Small intestine (tissue), 7 donors: ENCODE measurements at regions not wholly inside any gene's neighbourhood (a gene's known extent, or its start where the extent isn't known, plus 50 kb on each side); places are given as distances from the start of the nearest gene placed in this dataset.

Source experiments
- DNase-seq, 2 donors: peaks; one replicate each; pipeline versions ENCODE4 v3.0.0 to v3.0.0-alpha.2; 2013
- FAIRE-seq: peaks from 2 replicates; lab custom pipeline; 2012; peaks lifted over from hg19 to GRCh38; lab: Jason Lieb, UNC
- H3K27ac ChIP-seq, 3 donors: one replicate each; pipeline ENCODE4 v1.5.1; 2013; ENCODE audit warnings: low read length in 2 of 3, mild to moderate bottlenecking in 2 of 3, control low read depth in 1 of 3, inconsistent platforms in 1 of 3, low read depth in 1 of 3, moderate library complexity in 1 of 3
- H3K27me3 ChIP-seq, 3 donors: one replicate each; pipeline ENCODE4 v1.6.1; 2013; ENCODE audit warnings: low read length in 3 of 3, inconsistent platforms in 1 of 3; ENCODE audit not compliant: control insufficient read depth in 3 of 3, insufficient read depth in 3 of 3
- H3K36me3 ChIP-seq, 3 donors: one replicate each; pipeline ENCODE4 v1.6.1; 2013; ENCODE audit warnings: low read length in 3 of 3, inconsistent platforms in 1 of 3, low read depth in 1 of 3, mild to moderate bottlenecking in 1 of 3, moderate library complexity in 1 of 3; ENCODE audit not compliant: control insufficient read depth in 3 of 3, insufficient read depth in 2 of 3
- H3K4me1 ChIP-seq, 3 donors: one replicate each; pipeline ENCODE4 v1.6.1; 2013; ENCODE audit warnings: low read length in 2 of 3, inconsistent platforms in 1 of 3, low read depth in 1 of 3, mild to moderate bottlenecking in 1 of 3, moderate library complexity in 1 of 3; ENCODE audit not compliant: control insufficient read depth in 3 of 3, insufficient read depth in 2 of 3
- H3K4me3 ChIP-seq, 3 donors: one replicate each; pipeline ENCODE4 v1.5.1; 2013; ENCODE audit warnings: low read length in 3 of 3, control low read depth in 1 of 3, inconsistent platforms in 1 of 3, low read depth in 1 of 3, mild to moderate bottlenecking in 1 of 3, moderate library complexity in 1 of 3
- H3K9me3 ChIP-seq, 2 donors: one replicate each; pipeline ENCODE4 v1.6.1; 2013; ENCODE audit warnings: low read depth in 1 of 2, low read length in 1 of 2; ENCODE audit not compliant: control insufficient read depth in 2 of 2, insufficient read depth in 1 of 2
- WGBS, 3 donors: extraction: QIAGEN DNeasy Blood & Tissue Kit; methylation state at CpG; one replicate each; pipeline ENCODE4 v1.1.7; 2013; 5-methylcytosine and 5-hydroxymethylcytosine counted together
- donor health status: healthy with polysubstance abuse.
- donor health status: control.
- donor health status: control.
- donor health status: Bipolar disorder and iron deficiency.
- donor health status: healthy.

GRCh38 chr18:77365667-77366066 is 116.0 kb downstream of the GALR1 start:
- Histone ChIP-seq H3K27ac (no peak overlapping the region), H3K4me1 (peaks cover 0 to 2% (median 0%) of the 10 kb centered on the region in 3 donors), H3K9me3 (peaks cover 2 to 9% of the 10 kb centered on the region in 2 donors), H3K36me3 (no peaks in the 10 kb centered on the region), H3K27me3 (peaks cover 0 to 3% (median 2%) of the 10 kb centered on the region in 3 donors), H3K4me3 (no peak overlapping the region)
- DNase-seq (no peak), FAIRE-seq (no peak)
- WGBS, 3 donors = 80 to 90% (median 88%) methylated on average over 2 of the region's 2 CpGs

- Histone ChIP-seq H3K27ac (no peak overlapping the region), H3K4me3 (no peak overlapping the region), H3K9me3 (peaks cover 2 to 9% of the 10 kb centered on the region in 2 donors), H3K4me1 (peaks cover 0 to 2% (median 0%) of the 10 kb centered on the region in 3 donors), H3K36me3 (no peaks in the 10 kb centered on the region), H3K27me3 (peaks cover 0 to 3% (median 2%) of the 10 kb centered on the region in 3 donors)
- no peak for DNase-seq
- no peak for FAIRE-seq
- 63 to 77% (median 74%) methylated on average over 11 of the region's 11 CpGs for WGBS, 3 donors
These were observed 116.5 kb downstream of the GALR1 start for GRCh38 chr18:77366067-77366719.

DNA sequence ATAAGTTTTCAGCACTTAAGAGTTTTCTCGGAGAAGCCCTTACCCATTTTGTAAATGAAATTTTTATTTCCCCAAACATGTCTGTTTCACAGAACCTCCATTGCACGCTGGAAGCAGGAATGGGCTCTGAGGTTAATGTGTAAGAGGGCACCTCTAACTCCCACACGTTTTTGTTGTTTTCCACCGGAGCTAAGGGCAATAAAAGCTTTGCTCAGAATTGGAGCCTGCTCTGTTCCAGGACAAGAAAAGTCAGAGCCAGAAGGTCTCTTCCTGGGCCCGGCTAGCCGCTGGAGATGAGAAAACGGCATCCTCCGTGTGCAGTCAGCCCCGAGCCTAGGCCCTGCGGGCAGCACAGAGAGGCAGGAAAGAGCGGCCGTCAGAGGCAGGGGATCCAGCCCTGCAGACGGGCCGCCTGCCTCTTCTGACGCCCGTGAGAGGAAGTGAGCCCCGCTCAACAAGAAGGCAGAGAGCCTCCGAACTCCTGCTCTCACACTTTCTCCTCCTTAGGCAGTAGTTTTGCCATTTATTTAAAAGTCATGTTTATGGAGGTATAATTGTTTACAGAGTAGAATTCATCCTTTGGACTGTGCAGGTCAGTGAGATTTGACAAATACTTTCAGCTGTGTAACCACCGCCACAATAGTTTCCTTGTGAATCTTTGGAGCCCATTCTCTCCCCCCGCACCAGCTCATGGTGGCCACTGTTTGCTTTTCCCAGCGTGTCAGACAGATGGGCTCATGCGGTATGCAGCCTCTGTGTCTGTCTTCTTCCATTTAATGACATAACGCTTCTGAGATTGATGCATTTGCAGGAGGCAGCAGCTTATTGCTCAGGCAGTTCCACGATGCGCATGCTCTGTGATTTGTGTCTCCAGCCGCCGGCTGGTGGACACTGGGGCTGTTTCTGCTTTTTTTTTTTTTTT is 117.3 kb downstream of the GALR1 start:
- H3K4me1 ChIP-seq = peaks cover 0 to 2% (median 0%) of the 10 kb centered on the region in 3 donors
- H3K36me3 ChIP-seq = no peaks in the 10 kb centered on the region
- peaks cover 2 to 9% of the 10 kb centered on the region in 2 donors for H3K9me3 ChIP-seq
- H3K27ac ChIP-seq = no peak overlapping the region
- DNase-seq = peak; percentile 27 to 44
- peaks cover 0 to 3% (median 2%) of the 10 kb centered on the region in 3 donors for H3K27me3 ChIP-seq
- WGBS, 3 donors = 9 to 31% (median 19%) methylated on average over 27 of the region's 27 CpGs
- FAIRE-seq = no peak
- no peak overlapping the region for H3K4me3 ChIP-seq

GRCh38 chr18:77369644-77370043 is 120.0 kb downstream of the GALR1 start:
- peaks cover 0 to 2% (median 0%) of the 10 kb centered on the region in 3 donors for H3K4me1 ChIP-seq
- no peaks in the 10 kb centered on the region for H3K36me3 ChIP-seq
- peaks cover 0 to 3% (median 2%) of the 10 kb centered on the region in 3 donors for H3K27me3 ChIP-seq
- peaks cover 2 to 5% of the 10 kb centered on the region in 2 donors for H3K9me3 ChIP-seq
- no peak for DNase-seq
- WGBS, 3 donors = 91 to 97% (median 97%) methylated on average over 2 of the region's 2 CpGs
- H3K27ac ChIP-seq = no peak overlapping the region
- H3K4me3 ChIP-seq = no peak overlapping the region
- no peak for FAIRE-seq

- Histone ChIP-seq H3K4me3 (no peak overlapping the region), H3K27me3 (no peaks in the 10 kb centered on the region), H3K9me3 (peaks cover 2 to 5% of the 10 kb centered on the region in 2 donors), H3K36me3 (no peaks in the 10 kb centered on the region), H3K27ac (no peak overlapping the region), H3K4me1 (no peaks in the 10 kb centered on the region)
- DNase-seq (no peak), FAIRE-seq (no peak)
- 64 to 75% (median 75%) methylated on average over 9 of the region's 9 CpGs for WGBS, 3 donors
These were observed 124.2 kb downstream of the GALR1 start for GRCh38 chr18:77373730-77374445.

- Histone ChIP-seq H3K9me3 (peaks cover 2 to 5% of the 10 kb centered on the region in 2 donors), H3K4me1 (no peaks in the 10 kb centered on the region), H3K27ac (no peak overlapping the region), H3K36me3 (no peaks in the 10 kb centered on the region), H3K4me3 (no peak overlapping the region), H3K27me3 (no peaks in the 10 kb centered on the region)
- no peak for FAIRE-seq
- WGBS, 3 donors = 64 to 73% (median 71%) methylated on average over 10 of the region's 10 CpGs
- DNase-seq = no peak
These were observed 124.8 kb downstream of the GALR1 start for GRCh38 chr18:77374446-77374805.

DNA sequence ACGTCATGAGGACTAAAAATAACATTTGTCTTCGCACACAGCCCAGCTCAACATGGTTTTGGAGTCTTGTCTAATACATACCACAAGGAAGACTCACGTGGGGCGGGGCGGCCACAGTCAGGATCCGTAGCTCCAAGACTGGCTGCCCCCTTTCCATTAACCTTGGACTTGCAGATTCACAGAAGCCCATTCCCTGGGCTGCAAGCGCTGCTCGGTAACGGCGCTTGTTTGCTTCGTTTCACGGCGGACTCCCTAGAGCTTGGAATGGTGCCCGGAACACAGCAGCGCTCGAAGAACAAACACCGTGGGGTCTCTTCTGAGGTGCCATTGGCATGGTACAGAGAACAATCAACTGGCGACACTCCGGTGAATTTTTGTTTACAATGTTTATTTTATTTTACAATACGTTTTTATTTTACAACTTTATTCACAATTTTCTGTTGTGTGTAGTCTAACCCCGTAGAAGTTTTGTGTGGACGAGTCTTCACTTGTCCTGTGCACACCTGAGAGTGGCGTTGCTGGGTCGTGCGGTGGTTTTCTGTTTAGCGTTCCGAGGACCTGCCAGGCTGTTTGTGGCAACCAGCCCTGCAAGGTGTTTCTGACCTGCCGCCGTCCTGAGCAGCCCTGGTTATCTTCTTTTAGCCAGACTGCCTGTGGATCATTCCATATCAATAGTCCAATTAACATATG is 126.5 kb downstream of the GALR1 start:
- Histone ChIP-seq H3K4me3 (no peak overlapping the region), H3K4me1 (no peaks in the 10 kb centered on the region), H3K27me3 (no peaks in the 10 kb centered on the region), H3K9me3 (no peaks in the 10 kb centered on the region), H3K36me3 (no peaks in the 10 kb centered on the region), H3K27ac (no peak overlapping the region)
- FAIRE-seq (no peak), DNase-seq (no peak)
- WGBS, 3 donors = 86 to 87% (median 87%) methylated on average over 29 of the region's 29 CpGs

GRCh38 chr18:77376733-77377094 is 127.1 kb downstream of the GALR1 start:
- Histone ChIP-seq H3K9me3 (no peaks in the 10 kb centered on the region), H3K4me3 (no peak overlapping the region), H3K4me1 (no peaks in the 10 kb centered on the region), H3K27me3 (no peaks in the 10 kb centered on the region), H3K27ac (no peak overlapping the region), H3K36me3 (no peaks in the 10 kb centered on the region)
- no peak for DNase-seq
- no peak for FAIRE-seq
- 74 to 82% (median 78%) methylated on average over 8 of the region's 8 CpGs for whole genome bisulfite sequencing, 3 donors
